ENCODE measurements at regions not wholly inside any gene's neighbourhood (a gene's known extent, or its start where the extent isn't known, plus 50 kb on each side); places are given as distances from the start of the nearest gene placed in this dataset.

DNA sequence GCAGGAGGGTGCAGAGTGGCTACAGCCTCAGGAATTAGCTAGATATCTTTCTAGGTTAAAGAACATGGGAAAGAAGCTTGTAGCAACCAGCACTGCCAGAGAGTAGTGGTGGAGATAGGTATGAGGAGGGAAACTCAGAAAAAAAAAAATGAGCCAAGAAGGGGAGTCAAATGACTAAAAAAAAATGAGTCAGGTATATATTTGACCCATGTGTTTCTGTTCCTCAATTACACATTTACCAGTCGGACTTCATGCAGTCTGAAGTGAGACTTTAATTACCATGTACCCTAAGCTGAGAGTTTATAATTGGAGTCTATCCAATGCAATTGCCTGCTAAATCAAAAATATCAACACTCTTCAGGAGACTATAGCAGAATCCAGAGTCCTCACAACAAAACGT is 964.6 kb downstream of the HACE1 start:
- H3K9me1 ChIP-seq (ENCODE audit: control insufficient read depth, insufficient read depth, low read length) = no peaks in the 10 kb centered on the region
- H3K27ac ChIP-seq (ENCODE audit: extremely low read depth, low read depth, low read length) = no peak overlapping the region
- H3K4me2 ChIP-seq (ENCODE audit: insufficient read depth, low read length) = no peak overlapping the region
- H3K4me1 ChIP-seq (replicated peaks in 1 of 2; ENCODE audit: control insufficient read depth in 2 of 2, insufficient read depth in 2 of 2, low read length in 2 of 2) = no peaks in the 10 kb centered on the region
- no peak overlapping the region for H2AFZ ChIP-seq (ENCODE audit: low read depth, low read length)
- no peak for TF ChIP-seq BRF2 (IDR thresholded peaks at IDR 0.05; ENCODE audit: borderline replicate concordance, insufficient read depth, insufficient read length)
- no peak for TF ChIP-seq ARNT (IDR thresholded peaks at IDR 0.05)
- TF ChIP-seq ZNF253 (CRISPR knock-in tag; conservative IDR thresholded peaks at IDR 0.05) = no peak
- no peak for TF ChIP-seq C11orf30 (IDR thresholded peaks at IDR 0.05; ENCODE audit: low read depth)
- TF ChIP-seq HMBOX1 (IDR thresholded peaks at IDR 0.05) = no peak
- TF ChIP-seq LARP7 (IDR thresholded peaks at IDR 0.05) = no peak
- TF ChIP-seq, protein P1, sequence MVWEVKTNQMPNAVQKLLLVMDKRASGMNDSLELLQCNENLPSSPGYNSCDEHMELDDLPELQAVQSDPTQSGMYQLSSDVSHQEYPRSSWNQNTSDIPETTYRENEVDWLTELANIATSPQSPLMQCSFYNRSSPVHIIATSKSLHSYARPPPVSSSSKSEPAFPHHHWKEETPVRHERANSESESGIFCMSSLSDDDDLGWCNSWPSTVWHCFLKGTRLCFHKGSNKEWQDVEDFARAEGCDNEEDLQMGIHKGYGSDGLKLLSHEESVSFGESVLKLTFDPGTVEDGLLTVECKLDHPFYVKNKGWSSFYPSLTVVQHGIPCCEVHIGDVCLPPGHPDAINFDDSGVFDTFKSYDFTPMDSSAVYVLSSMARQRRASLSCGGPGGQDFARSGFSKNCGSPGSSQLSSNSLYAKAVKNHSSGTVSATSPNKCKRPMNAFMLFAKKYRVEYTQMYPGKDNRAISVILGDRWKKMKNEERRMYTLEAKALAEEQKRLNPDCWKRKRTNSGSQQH (CRISPR knock-in tag; IDR thresholded peaks at IDR 0.05) = no peak
- no peak for TF ChIP-seq PTBP1 (IDR thresholded peaks at IDR 0.05; ENCODE audit: low read depth, low read length)
- no peak for TF ChIP-seq HDAC3 (IDR thresholded peaks at IDR 0.05; ENCODE audit: borderline replicate concordance, partially characterized antibody)
- TF ChIP-seq, protein P2, sequence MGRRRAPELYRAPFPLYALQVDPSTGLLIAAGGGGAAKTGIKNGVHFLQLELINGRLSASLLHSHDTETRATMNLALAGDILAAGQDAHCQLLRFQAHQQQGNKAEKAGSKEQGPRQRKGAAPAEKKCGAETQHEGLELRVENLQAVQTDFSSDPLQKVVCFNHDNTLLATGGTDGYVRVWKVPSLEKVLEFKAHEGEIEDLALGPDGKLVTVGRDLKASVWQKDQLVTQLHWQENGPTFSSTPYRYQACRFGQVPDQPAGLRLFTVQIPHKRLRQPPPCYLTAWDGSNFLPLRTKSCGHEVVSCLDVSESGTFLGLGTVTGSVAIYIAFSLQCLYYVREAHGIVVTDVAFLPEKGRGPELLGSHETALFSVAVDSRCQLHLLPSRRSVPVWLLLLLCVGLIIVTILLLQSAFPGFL (CRISPR knock-in tag; IDR thresholded peaks at IDR 0.05) = no peak
- no peak for TF ChIP-seq TSC22D4 (tag; IDR thresholded peaks at IDR 0.05)
- TF ChIP-seq ZNF384 (IDR thresholded peaks at IDR 0.05; ENCODE audit: low read depth, low read length) = no peak
- TF ChIP-seq ARID1B (IDR thresholded peaks at IDR 0.05) = no peak
- TF ChIP-seq STAG1 (CRISPR knock-in tag; IDR thresholded peaks at IDR 0.05; ENCODE audit: borderline replicate concordance) = no peak
- no peak for TF ChIP-seq FOXJ2 (tag; IDR thresholded peaks at IDR 0.05)
- no peak for TF ChIP-seq YBX1 (IDR thresholded peaks at IDR 0.05)
- no peak for TF ChIP-seq IRF9 (tag; IDR thresholded peaks at IDR 0.05)
- TF ChIP-seq DDX20 (tag; IDR thresholded peaks at IDR 0.05; ENCODE audit: low read depth) = no peak
- no peak for TF ChIP-seq HDAC1 (IDR thresholded peaks at IDR 0.05)
- TF ChIP-seq NFE2L1 (tag; IDR thresholded peaks at IDR 0.05; ENCODE audit: borderline replicate concordance, low read depth) = no peak
- DNase-seq (ENCODE audit: extremely low read depth in 1 of 4, low spot score in 3 of 4) = no peak
- H3K4me3 ChIP-seq = no peak overlapping the region
- FAIRE-seq = no peak
- in situ Hi-C loops (cut with MboI) (no loop called here), intact Hi-C loops (cut with micrococcal nuclease) (no loop called here)
- H3K27me3 ChIP-seq (ENCODE audit: control insufficient read depth in 2 of 2, insufficient read depth in 2 of 2, low read length in 2 of 2) = no peaks in the 10 kb centered on the region
- WGBS (ENCODE audit: insufficient coverage, low coverage, missing lambda C conversion rate) = 0% methylated on average over 2 of the region's 2 CpGs
- H3K79me2 ChIP-seq (ENCODE audit: control insufficient read depth, insufficient read depth, low read length) = no peaks in the 10 kb centered on the region
- CTCF ChIA-PET (ENCODE audit: low intra/inter-chr PET ratio) = no interaction called here
- H3K9me3 ChIP-seq (replicated peaks; ENCODE audit: control insufficient read depth, insufficient read depth, low read depth, low read length) = no peaks in the 10 kb centered on the region
- no peaks in the 10 kb centered on the region for H4K20me1 ChIP-seq (replicated peaks; ENCODE audit: control insufficient read depth, insufficient read depth, low read length)
- POLR2A ChIA-PET = no interaction called here
- H3K36me3 ChIP-seq (ENCODE audit: control insufficient read depth, insufficient read depth, low read length) = no peaks in the 10 kb centered on the region
- BruUV-seq (replicated peaks) = no TSS peak
- no peak overlapping the region for H3K9ac ChIP-seq (ENCODE audit: insufficient read depth in 1 of 2, low read depth in 2 of 2, low read length in 2 of 2)
- ATAC-seq = no peak
